ENCODE measurements at regions not wholly inside any gene's neighbourhood (a gene's known extent, or its start where the extent isn't known, plus 50 kb on each side); places are given as distances from the start of the nearest gene placed in this dataset.

- Mint-ChIP-seq H3K27me3 (no peaks in the 10 kb centered on the region), H3K36me3 (ENCODE audit: low read depth) (no peaks in the 10 kb centered on the region), H3K9me3 (peaks cover 5% of the 10 kb centered on the region), H3K4me3 (no peak overlapping the region), H3K4me1 (no peaks in the 10 kb centered on the region), H3K27ac (no peak overlapping the region)
- POLR2A ChIA-PET, result no interaction called here
- CTCF ChIA-PET, result no interaction called here
- no peak for DNase-seq
Measured at GRCh38 chr7:153005750-153006435, 246.3 kb downstream of the ACTR3B start.

- Mint-ChIP-seq H3K9me3 (peaks cover 2% of the 10 kb centered on the region), H3K27me3 (no peaks in the 10 kb centered on the region), H3K27ac (no peak overlapping the region), H3K4me1 (no peaks in the 10 kb centered on the region), H3K36me3 (ENCODE audit: low read depth) (no peaks in the 10 kb centered on the region), H3K4me3 (no peak overlapping the region)
- no peak for DNase-seq
- POLR2A ChIA-PET, result no interaction called here
- CTCF ChIA-PET, result no interaction called here
Measured at GRCh38 chr7:153006452-153006851, 246.9 kb downstream of the ACTR3B start.

- no peaks in the 10 kb centered on the region for H3K4me1 Mint-ChIP-seq
- DNase-seq, result no peak
- no peaks in the 10 kb centered on the region for H3K27me3 Mint-ChIP-seq
- POLR2A ChIA-PET, result no interaction called here
- H3K36me3 Mint-ChIP-seq (ENCODE audit: low read depth), result no peaks in the 10 kb centered on the region
- no peak overlapping the region for H3K4me3 Mint-ChIP-seq
- H3K27ac Mint-ChIP-seq, result no peak overlapping the region
- CTCF ChIA-PET, result no interaction called here
- no peaks in the 10 kb centered on the region for H3K9me3 Mint-ChIP-seq
Measured at GRCh38 chr7:153006911-153007310, 247.4 kb downstream of the ACTR3B start.

- H3K36me3 Mint-ChIP-seq (ENCODE audit: low read depth), result no peaks in the 10 kb centered on the region
- ChIA-PET CTCF (no interaction called here), POLR2A (no interaction called here)
- DNase-seq, result no peak
- H3K9me3 Mint-ChIP-seq, result no peaks in the 10 kb centered on the region
- no peak overlapping the region for H3K4me3 Mint-ChIP-seq
- H3K27me3 Mint-ChIP-seq, result no peaks in the 10 kb centered on the region
- no peaks in the 10 kb centered on the region for H3K4me1 Mint-ChIP-seq
- H3K27ac Mint-ChIP-seq, result no peak overlapping the region
Measured at GRCh38 chr7:153010416-153010815, 250.9 kb downstream of the ACTR3B start.

- ChIA-PET POLR2A (no interaction called here), CTCF (no interaction called here)
- Mint-ChIP-seq H3K4me3 (no peak overlapping the region), H3K27ac (no peak overlapping the region), H3K27me3 (no peaks in the 10 kb centered on the region), H3K9me3 (no peaks in the 10 kb centered on the region), H3K36me3 (ENCODE audit: low read depth) (no peaks in the 10 kb centered on the region), H3K4me1 (no peaks in the 10 kb centered on the region)
- DNase-seq, result no peak
Measured at GRCh38 chr7:153012203-153012602, 252.7 kb downstream of the ACTR3B start.

DNA sequence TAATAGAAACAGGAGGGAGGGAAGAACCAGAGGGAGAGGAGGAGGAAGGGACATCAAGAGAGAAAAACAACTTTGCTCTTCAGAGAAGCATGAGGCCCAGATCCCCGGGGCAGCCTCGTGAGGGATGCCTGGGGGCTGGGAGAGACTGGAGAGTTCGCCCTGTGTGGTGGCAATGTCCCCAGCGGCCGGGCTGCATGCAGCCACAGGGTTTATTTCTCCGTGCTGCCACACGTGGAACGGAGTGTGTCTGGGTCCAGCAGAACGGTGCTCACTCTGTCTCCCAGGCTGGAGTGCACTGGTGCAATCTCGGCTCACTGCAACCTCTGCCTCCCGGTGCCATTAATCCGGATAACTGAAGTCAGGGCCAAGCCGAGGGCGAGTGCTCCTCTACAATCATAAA lies 257.7 kb downstream of the ACTR3B start:
- H3K27me3 Mint-ChIP-seq, result no peaks in the 10 kb centered on the region
- POLR2A ChIA-PET, result no interaction called here
- no peaks in the 10 kb centered on the region for H3K36me3 Mint-ChIP-seq (ENCODE audit: low read depth)
- CTCF ChIA-PET, result no interaction called here
- no peaks in the 10 kb centered on the region for H3K9me3 Mint-ChIP-seq
- DNase-seq, result no peak
- H3K4me1 Mint-ChIP-seq, result no peaks in the 10 kb centered on the region
- H3K4me3 Mint-ChIP-seq, result no peak overlapping the region
- no peak overlapping the region for H3K27ac Mint-ChIP-seq

- H3K4me1 Mint-ChIP-seq, result no peaks in the 10 kb centered on the region
- no peak overlapping the region for H3K27ac Mint-ChIP-seq
- H3K4me3 Mint-ChIP-seq, result no peak overlapping the region
- H3K36me3 Mint-ChIP-seq (ENCODE audit: low read depth), result no peaks in the 10 kb centered on the region
- no peaks in the 10 kb centered on the region for H3K27me3 Mint-ChIP-seq
- POLR2A ChIA-PET, result no interaction called here
- H3K9me3 Mint-ChIP-seq, result no peaks in the 10 kb centered on the region
- DNase-seq, result no peak
- CTCF ChIA-PET, result no interaction called here
Measured at GRCh38 chr7:153021542-153021941, 262.0 kb downstream of the ACTR3B start.

GRCh38 chr7:153022475-153023193 lies 263.1 kb downstream of the ACTR3B start:
- H3K27ac Mint-ChIP-seq, result no peak overlapping the region
- POLR2A ChIA-PET, result no interaction called here
- no peaks in the 10 kb centered on the region for H3K27me3 Mint-ChIP-seq
- no peaks in the 10 kb centered on the region for H3K36me3 Mint-ChIP-seq (ENCODE audit: low read depth)
- H3K9me3 Mint-ChIP-seq, result no peaks in the 10 kb centered on the region
- DNase-seq, result no peak
- H3K4me1 Mint-ChIP-seq, result no peaks in the 10 kb centered on the region
- CTCF ChIA-PET, result no interaction called here
- no peak overlapping the region for H3K4me3 Mint-ChIP-seq

DNA sequence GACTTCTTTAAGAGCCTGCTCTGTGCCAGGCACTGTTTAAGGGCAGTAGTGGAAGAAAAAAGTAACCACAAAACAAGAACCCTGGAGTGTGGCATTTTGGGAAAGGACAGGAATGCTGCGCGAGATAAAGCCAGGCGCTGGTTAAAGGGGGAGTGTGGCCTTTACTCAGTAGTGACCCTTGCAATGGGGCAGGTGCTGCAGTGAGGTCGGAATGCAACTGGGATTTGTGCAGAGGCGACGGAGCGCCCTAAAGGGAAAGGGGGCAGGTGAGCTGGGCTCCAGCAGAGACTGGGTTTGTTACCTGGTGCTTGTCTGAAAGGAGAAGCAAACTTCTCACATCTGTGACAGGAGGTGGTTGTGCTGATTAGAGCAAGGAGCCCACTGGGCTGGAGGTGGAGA lies 263.6 kb downstream of the ACTR3B start:
- ChIA-PET POLR2A (no interaction called here), CTCF (no interaction called here)
- no peak for DNase-seq
- no peaks in the 10 kb centered on the region for H3K27me3 Mint-ChIP-seq
- H3K36me3 Mint-ChIP-seq (ENCODE audit: low read depth), result no peaks in the 10 kb centered on the region
- no peaks in the 10 kb centered on the region for H3K4me1 Mint-ChIP-seq
- no peaks in the 10 kb centered on the region for H3K9me3 Mint-ChIP-seq
- H3K27ac Mint-ChIP-seq, result no peak overlapping the region
- H3K4me3 Mint-ChIP-seq, result no peak overlapping the region

DNA sequence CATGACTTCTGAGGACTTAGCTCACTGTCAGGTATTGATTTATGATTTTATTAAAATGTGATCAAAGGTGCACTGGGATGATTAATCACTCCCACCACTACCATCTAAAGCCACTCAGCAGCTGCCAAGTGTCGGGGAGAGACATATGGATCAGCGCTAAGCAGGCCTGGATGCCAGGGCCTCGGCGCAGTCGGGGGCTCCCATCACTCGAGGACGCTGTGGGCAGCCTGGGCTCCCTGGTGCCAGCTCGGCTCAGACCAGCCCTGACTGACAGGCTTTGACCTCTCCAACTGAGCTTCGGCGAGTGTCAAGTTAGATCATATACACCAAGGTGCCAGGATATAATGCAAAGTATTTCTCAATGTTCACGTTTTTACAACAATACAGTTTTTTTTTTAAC lies 267.7 kb downstream of the ACTR3B start:
- Mint-ChIP-seq H3K4me3 (no peak overlapping the region), H3K36me3 (ENCODE audit: low read depth) (no peaks in the 10 kb centered on the region), H3K27ac (no peak overlapping the region), H3K27me3 (no peaks in the 10 kb centered on the region), H3K9me3 (no peaks in the 10 kb centered on the region), H3K4me1 (no peaks in the 10 kb centered on the region)
- ChIA-PET POLR2A (no interaction called here), CTCF (no interaction called here)
- DNase-seq, result no peak

DNA sequence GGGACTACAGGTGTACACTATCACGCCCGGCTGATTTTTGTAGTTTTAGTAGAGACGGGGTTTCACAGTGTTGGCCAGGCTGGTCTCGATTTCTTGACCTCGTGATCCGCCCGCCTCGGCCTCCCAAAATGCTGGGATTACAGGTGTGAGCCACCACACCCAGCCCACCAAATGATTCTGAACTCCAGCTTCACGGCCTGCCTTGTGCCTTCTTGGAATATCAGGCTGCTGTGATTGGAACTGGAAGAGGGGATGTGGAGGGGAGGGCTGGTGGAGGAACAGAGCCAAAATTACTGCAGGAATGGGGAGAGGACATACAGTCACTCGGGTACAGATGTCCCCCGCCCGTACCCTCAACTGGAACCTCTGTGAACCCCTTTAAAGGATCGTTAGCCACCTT lies 268.4 kb downstream of the ACTR3B start:
- no peak overlapping the region for H3K4me3 Mint-ChIP-seq
- no peaks in the 10 kb centered on the region for H3K9me3 Mint-ChIP-seq
- no peak overlapping the region for H3K27ac Mint-ChIP-seq
- no peak for DNase-seq
- ChIA-PET CTCF (no interaction called here), POLR2A (no interaction called here)
- no peaks in the 10 kb centered on the region for H3K4me1 Mint-ChIP-seq
- no peaks in the 10 kb centered on the region for H3K27me3 Mint-ChIP-seq
- no peaks in the 10 kb centered on the region for H3K36me3 Mint-ChIP-seq (ENCODE audit: low read depth)

DNA sequence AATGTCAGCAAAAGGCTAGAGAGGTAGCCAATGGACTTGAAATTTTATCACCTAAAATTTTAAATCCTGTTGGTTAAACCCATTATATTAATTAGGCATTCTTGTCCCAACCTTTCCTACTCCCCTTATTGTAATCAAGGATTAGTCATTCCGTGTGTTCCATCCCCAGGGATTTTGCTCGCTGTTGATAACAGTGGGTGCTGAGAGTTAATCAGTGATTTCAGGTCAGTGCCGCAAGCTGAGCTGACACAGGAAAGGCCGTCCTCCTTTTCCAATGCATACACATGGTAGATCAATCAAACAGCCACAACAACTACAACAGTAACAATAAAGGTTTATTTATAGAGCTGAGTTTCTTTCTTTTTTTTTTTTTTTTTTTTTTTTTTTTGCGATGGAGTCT lies 271.4 kb downstream of the ACTR3B start:
- Mint-ChIP-seq H3K27me3 (no peaks in the 10 kb centered on the region), H3K9me3 (no peaks in the 10 kb centered on the region), H3K4me1 (no peaks in the 10 kb centered on the region), H3K27ac (no peak overlapping the region), H3K36me3 (ENCODE audit: low read depth) (no peaks in the 10 kb centered on the region), H3K4me3 (no peak overlapping the region)
- ChIA-PET POLR2A (no interaction called here), CTCF (no interaction called here)
- no peak for DNase-seq

GRCh38 chr7:153034791-153035190 lies 275.2 kb downstream of the ACTR3B start:
- H3K36me3 Mint-ChIP-seq (ENCODE audit: low read depth), result no peaks in the 10 kb centered on the region
- no peaks in the 10 kb centered on the region for H3K9me3 Mint-ChIP-seq
- H3K27ac Mint-ChIP-seq, result no peak overlapping the region
- POLR2A ChIA-PET, result no interaction called here
- H3K27me3 Mint-ChIP-seq, result no peaks in the 10 kb centered on the region
- CTCF ChIA-PET, result no interaction called here
- H3K4me3 Mint-ChIP-seq, result no peak overlapping the region
- no peak for DNase-seq
- H3K4me1 Mint-ChIP-seq, result no peaks in the 10 kb centered on the region

GRCh38 chr7:153036396-153037063 lies 277.0 kb downstream of the ACTR3B start:
- POLR2A ChIA-PET, result no interaction called here
- no peaks in the 10 kb centered on the region for H3K9me3 Mint-ChIP-seq
- DNase-seq, result no peak
- H3K36me3 Mint-ChIP-seq (ENCODE audit: low read depth), result no peaks in the 10 kb centered on the region
- CTCF ChIA-PET, result no interaction called here
- no peak overlapping the region for H3K27ac Mint-ChIP-seq
- no peaks in the 10 kb centered on the region for H3K4me1 Mint-ChIP-seq
- no peaks in the 10 kb centered on the region for H3K27me3 Mint-ChIP-seq
- no peak overlapping the region for H3K4me3 Mint-ChIP-seq

All from activated CD4-positive, alpha-beta memory T cell treated with anti-CD3 and anti-CD28 coated beads, Interleukin-2, amount 10 ng/mL, durations not matched to agents 7 days and 5 days (primary cell).